Frontal cortex (tissue), 4 donors: ENCODE measurements at regions not wholly inside any gene's neighbourhood (a gene's known extent, or its start where the extent isn't known, plus 50 kb on each side); places are given as distances from the start of the nearest gene placed in this dataset. TPM values are rescaled to one million over a fixed set of nuclear protein-coding genes. Genes with fewer than 3 reads are reported as not detected.

Source experiments
- DNase-seq, 2 donors: peaks; one replicate each; pipeline ENCODE4 v3.0.0; 2012; ENCODE audit warnings: low spot score in 2 of 2
- FAIRE-seq: peaks from 2 replicates; lab custom pipeline; 2012; peaks lifted over from hg19 to GRCh38; lab: Jason Lieb, UNC
- small RNA-seq: library from RNA; depleted of rRNA; stranded (forward); fragments of <200 nt; gene quantifications from one replicate; pipeline ENCODE3, GENCODE V24; 2014
- donor health status: control.
- donor health status: control.
- donor health status: control.

DNA sequence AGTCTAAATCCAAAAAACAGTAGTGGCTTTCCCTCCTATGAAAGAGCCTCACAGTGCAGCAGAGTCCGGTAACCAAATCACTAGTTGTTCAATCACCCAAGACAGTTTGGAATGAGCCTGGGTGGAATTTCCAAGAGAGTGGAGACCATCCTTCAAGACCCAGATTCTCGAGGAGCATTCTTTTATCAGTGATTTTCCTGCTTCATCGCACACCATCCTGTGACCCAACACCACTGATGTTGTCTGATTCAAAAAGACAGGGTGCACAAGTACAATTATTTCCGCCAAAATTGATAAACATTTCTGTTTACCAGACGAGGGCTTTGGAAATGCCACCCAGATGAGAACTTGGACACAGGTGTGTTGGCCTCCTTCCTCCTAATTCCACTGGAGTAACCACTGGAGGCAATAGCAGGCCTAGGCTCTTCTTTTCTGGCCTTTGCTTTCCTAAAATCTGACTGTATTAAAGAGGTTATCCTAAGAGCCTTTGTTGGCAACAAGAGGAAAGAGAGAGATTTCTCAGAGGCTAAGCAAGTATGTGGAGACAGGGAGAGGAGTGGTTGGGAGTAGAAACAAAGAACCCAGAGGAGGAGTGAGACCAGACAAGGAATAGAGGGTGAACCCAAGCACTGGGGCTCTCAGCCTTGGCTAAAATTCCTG, 56.3 kb upstream of the S1PR3 start:
- DNase-seq (no peak), FAIRE-seq (no peak)

DNA sequence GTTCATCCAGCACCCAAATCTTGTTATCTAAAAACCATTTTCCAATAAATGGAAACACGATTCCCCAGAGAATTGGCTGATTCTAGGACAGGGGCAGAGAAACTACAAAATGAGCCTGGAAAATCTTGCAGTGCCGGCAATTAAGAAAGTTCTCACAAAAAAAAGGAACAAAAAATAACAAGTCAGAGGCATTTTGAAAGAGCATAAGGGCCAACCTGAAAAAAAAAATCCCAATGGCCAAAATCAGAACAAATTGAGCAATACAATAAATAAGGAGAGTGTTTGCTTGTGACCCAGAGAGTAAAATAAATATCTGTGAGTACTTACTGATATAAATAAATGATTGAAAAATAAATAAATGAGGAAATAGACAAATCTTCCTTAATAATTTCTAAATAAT, 55.1 kb upstream of the S1PR3 start:
- FAIRE-seq, result no peak
- DNase-seq, result no peak

GRCh38 chr9:88936668-88937067, 54.6 kb upstream of the S1PR3 start:
- no peak for DNase-seq
- no peak for FAIRE-seq

- DNase-seq (no peak), FAIRE-seq (no peak)
These were observed 54.0 kb upstream of the S1PR3 start for GRCh38 chr9:88937248-88937647.

GRCh38 chr9:88938189-88938588, 53.1 kb upstream of the S1PR3 start:
- DNase-seq (no peak), FAIRE-seq (no peak)

Small RNA genes in the stretch of these regions (small RNA-seq; reads per million reads assigned to genes)
- gene MIR4289, result not detected
